GM18508 (cell line): ENCODE measurements at regions not wholly inside any gene's neighbourhood (a gene's known extent, or its start where the extent isn't known, plus 50 kb on each side); places are given as distances from the start of the nearest gene placed in this dataset.
"Not testable (repeated sequence)": the region's sequence is repeated elsewhere in the genome, so short reads cannot be mapped to it uniquely, and the experiment has no call there.

ENCODE experiments used
- ATAC-seq: cut with Tn5 transposase; IDR thresholded peaks from one replicate; pipeline ENCODE4 v1.9.1; 2021; ENCODE audit warnings: moderate number of reproducible peaks; ENCODE audit not compliant: insufficient read depth, unreplicated experiment

GRCh38 chr13:99797691-99798090, 173.9 kb downstream of the ZIC5 start:
- ATAC-seq, result no peak

- ATAC-seq, result no peak
Observed at GRCh38 chr13:99796175-99796819, 175.3 kb downstream of the ZIC5 start.

GRCh38 chr13:99792079-99792921, 179.3 kb downstream of the ZIC5 start:
- ATAC-seq, result no peak

- no peak for ATAC-seq
Observed at GRCh38 chr13:99782669-99783068, 188.9 kb downstream of the ZIC5 start.

GRCh38 chr13:99778500-99778899, 193.1 kb downstream of the ZIC5 start:
- ATAC-seq, result no peak

- no peak for ATAC-seq
Observed at GRCh38 chr13:99777873-99778272, 193.7 kb downstream of the ZIC5 start.

GRCh38 chr13:99774644-99775043, 196.9 kb downstream of the ZIC5 start:
- ATAC-seq, result no peak

- no peak for ATAC-seq
Observed at GRCh38 chr13:99768986-99769385, 202.6 kb downstream of the ZIC5 start.

GRCh38 chr13:99766641-99767045, 204.9 kb downstream of the ZIC5 start:
- no peak for ATAC-seq

GRCh38 chr13:99765869-99766268, 205.7 kb downstream of the ZIC5 start:
- ATAC-seq, result no peak

- ATAC-seq, result no peak
Observed at GRCh38 chr13:99760456-99760855, 211.1 kb downstream of the ZIC5 start.

GRCh38 chr13:99759163-99759552, 212.4 kb downstream of the ZIC5 start:
- ATAC-seq, result no peak

GRCh38 chr13:99758460-99759162, 213.0 kb downstream of the ZIC5 start:
- no peak for ATAC-seq

- no peak for ATAC-seq
Observed at GRCh38 chr13:99757756-99758459, 213.7 kb downstream of the ZIC5 start.

GRCh38 chr13:99756281-99756680, 215.3 kb downstream of the ZIC5 start:
- ATAC-seq, result no peak

GRCh38 chr13:99754750-99755149, 216.8 kb downstream of the ZIC5 start:
- ATAC-seq, result not testable (repeated sequence)

GRCh38 chr13:99752373-99752772, 219.2 kb downstream of the ZIC5 start:
- ATAC-seq, result no peak

GRCh38 chr13:99751517-99752199, 219.9 kb downstream of the ZIC5 start:
- ATAC-seq, result no peak

- ATAC-seq, result no peak
Observed at GRCh38 chr13:99750951-99751350, 220.6 kb downstream of the ZIC5 start.
